Smooth muscle cell (in vitro differentiated cells): ENCODE measurements at regions not wholly inside any gene's neighbourhood (a gene's known extent, or its start where the extent isn't known, plus 50 kb on each side); places are given as distances from the start of the nearest gene placed in this dataset.
A peak's percentile ranks its signal among the peaks of the same experiment; 100 is the strongest.

ENCODE experiments used
- DNase-seq: peaks from one replicate; lab custom pipeline; 2025; ENCODE audit not compliant: unreplicated experiment; lab: John Stamatoyannopoulos, UW
- H2AFZ ChIP-seq: fragments of 200-600 bp; sonication (generic); 2 replicates; pipeline ENCODE4 v1.6.0; 2016; ENCODE audit warnings: antibody characterized with exemption, low read depth, mild to moderate bottlenecking
- H3F3A ChIP-seq: fragments of 200-600 bp; sonication (generic); 2 replicates; pipeline ENCODE4 v1.6.0; 2017; ENCODE audit warnings: antibody characterized with exemption, low read depth
- H3K27ac ChIP-seq: fragments of 200-600 bp; sonication (generic); 2 replicates; pipeline ENCODE4 v1.5.1; 2016; ENCODE audit warnings: low read depth, mild to moderate bottlenecking
- H3K27me3 ChIP-seq: fragments of 200-600 bp; sonication (generic); 2 replicates; pipeline ENCODE4 v1.6.1; 2016; ENCODE audit warnings: low read depth, mild to moderate bottlenecking
- H3K36me3 ChIP-seq: fragments of 200-600 bp; sonication (generic); 2 replicates; pipeline ENCODE4 v1.5.1; 2016; ENCODE audit warnings: low read depth
- H3K4me1 ChIP-seq: fragments of 200-600 bp; sonication (generic); 2 replicates; pipeline ENCODE4 v1.5.1; 2016; ENCODE audit warnings: low read depth
- H3K4me2 ChIP-seq: fragments of 200-600 bp; sonication (generic); 2 replicates; pipeline ENCODE4 v1.6.0; 2016; ENCODE audit warnings: mild to moderate bottlenecking
- H3K4me3 ChIP-seq: fragments of 200-600 bp; sonication (generic); 2 replicates; pipeline ENCODE4 v1.5.1; 2016; ENCODE audit warnings: mild to moderate bottlenecking
- H3K79me2 ChIP-seq: fragments of 200-600 bp; sonication (generic); 2 replicates; pipeline ENCODE4 v1.6.0; 2016; ENCODE audit warnings: low read depth, mild to moderate bottlenecking
- H3K9ac ChIP-seq: fragments of 200-600 bp; sonication (generic); 2 replicates; pipeline ENCODE4 v1.6.0; 2016; ENCODE audit warnings: low read depth
- H3K9me3 ChIP-seq: fragments of 200-600 bp; sonication (generic); replicated peaks from 2 replicates; pipeline ENCODE4 v1.5.1; 2016; ENCODE audit warnings: low read depth
- H4K20me1 ChIP-seq: fragments of 200-600 bp; sonication (generic); 2 replicates; pipeline ENCODE4 v1.6.0; 2016; ENCODE audit warnings: low read depth
- WGBS: methylation state at CpG from one replicate; pipeline ENCODE4 v1.1.7; 2016; ENCODE audit warnings: low lambda C conversion rate; 5-methylcytosine and 5-hydroxymethylcytosine counted together
- TF ChIP-seq, protein P1 (sequence below): fragments of 200-600 bp; sonication (generic); IDR thresholded peaks from 2 replicates; pipeline ENCODE4 v1.5.1; 2017; ENCODE audit warnings: borderline replicate concordance, mild to moderate bottlenecking, antibody characterized with exemption; ENCODE audit not compliant: insufficient read depth, poor library complexity, severe bottlenecking

DNA sequence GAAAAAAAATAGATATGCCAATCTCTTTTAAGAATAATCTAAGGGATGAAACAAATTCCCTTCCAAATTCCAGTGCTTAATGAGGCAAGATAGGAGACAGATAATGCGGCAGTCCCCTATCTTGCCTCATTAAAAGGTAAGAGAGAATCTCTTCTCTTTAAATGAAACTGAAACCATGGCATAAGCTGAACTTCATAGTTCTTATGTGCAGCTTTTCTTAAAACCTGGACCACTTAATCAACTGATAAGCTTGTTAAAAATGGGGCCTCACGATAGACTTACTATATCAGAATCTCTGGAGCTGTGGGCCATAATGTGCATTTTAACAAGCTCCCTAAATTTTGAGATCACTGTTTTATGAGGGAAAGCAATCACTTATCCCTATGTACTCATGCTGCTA is 79.2 kb downstream of the NIBAN1 start:
- H3K9me3 ChIP-seq = no peaks in the 10 kb centered on the region
- no peaks in the 10 kb centered on the region for H3K79me2 ChIP-seq
- no peaks in the 10 kb centered on the region for H3K36me3 ChIP-seq
- H3K4me3 ChIP-seq = no peak overlapping the region
- WGBS = 52% methylated on average over 2 of the region's 2 CpGs
- H3K27ac ChIP-seq = no peak overlapping the region
- no peak for DNase-seq
- no peak overlapping the region for H3K9ac ChIP-seq
- no peak overlapping the region for H3K4me2 ChIP-seq
- H3K27me3 ChIP-seq = no peaks in the 10 kb centered on the region
- H3F3A ChIP-seq = no peaks in the 10 kb centered on the region
- TF ChIP-seq, protein P1, sequence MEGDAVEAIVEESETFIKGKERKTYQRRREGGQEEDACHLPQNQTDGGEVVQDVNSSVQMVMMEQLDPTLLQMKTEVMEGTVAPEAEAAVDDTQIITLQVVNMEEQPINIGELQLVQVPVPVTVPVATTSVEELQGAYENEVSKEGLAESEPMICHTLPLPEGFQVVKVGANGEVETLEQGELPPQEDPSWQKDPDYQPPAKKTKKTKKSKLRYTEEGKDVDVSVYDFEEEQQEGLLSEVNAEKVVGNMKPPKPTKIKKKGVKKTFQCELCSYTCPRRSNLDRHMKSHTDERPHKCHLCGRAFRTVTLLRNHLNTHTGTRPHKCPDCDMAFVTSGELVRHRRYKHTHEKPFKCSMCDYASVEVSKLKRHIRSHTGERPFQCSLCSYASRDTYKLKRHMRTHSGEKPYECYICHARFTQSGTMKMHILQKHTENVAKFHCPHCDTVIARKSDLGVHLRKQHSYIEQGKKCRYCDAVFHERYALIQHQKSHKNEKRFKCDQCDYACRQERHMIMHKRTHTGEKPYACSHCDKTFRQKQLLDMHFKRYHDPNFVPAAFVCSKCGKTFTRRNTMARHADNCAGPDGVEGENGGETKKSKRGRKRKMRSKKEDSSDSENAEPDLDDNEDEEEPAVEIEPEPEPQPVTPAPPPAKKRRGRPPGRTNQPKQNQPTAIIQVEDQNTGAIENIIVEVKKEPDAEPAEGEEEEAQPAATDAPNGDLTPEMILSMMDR = no peak
- H2AFZ ChIP-seq = no peak overlapping the region
- H4K20me1 ChIP-seq = no peaks in the 10 kb centered on the region
- H3K4me1 ChIP-seq = no peaks in the 10 kb centered on the region

DNA sequence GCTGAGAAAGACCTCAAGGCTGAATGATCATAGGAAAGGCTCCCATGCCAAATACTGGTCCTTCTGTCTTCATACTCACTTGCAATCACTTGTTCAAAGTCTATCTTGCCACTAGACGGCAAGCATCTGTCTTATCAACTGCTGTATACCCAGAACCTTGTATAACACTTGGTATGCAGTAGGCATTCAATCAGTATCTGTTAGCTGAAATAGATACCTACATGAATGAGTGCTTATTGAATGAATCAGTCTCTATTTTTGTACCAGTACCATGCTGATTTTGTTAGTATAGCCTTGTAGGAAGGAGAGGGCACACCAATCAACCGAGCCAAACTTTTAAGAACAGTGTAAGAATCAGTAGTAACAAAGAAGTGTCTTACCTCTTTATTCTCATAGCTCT is 80.6 kb downstream of the NIBAN1 start:
- Histone ChIP-seq H2AFZ (no peak overlapping the region), H3F3A (no peaks in the 10 kb centered on the region), H3K36me3 (no peaks in the 10 kb centered on the region), H3K27ac (no peak overlapping the region), H3K9me3 (no peaks in the 10 kb centered on the region), H3K4me3 (no peak overlapping the region), H3K4me1 (no peaks in the 10 kb centered on the region), H3K9ac (no peak overlapping the region), H3K79me2 (no peaks in the 10 kb centered on the region), H3K4me2 (no peak overlapping the region), H4K20me1 (no peaks in the 10 kb centered on the region), H3K27me3 (no peaks in the 10 kb centered on the region)
- TF ChIP-seq, protein P1 = no peak
- DNase-seq = no peak
- 85% methylated on average over 2 of the region's 2 CpGs for WGBS

DNA sequence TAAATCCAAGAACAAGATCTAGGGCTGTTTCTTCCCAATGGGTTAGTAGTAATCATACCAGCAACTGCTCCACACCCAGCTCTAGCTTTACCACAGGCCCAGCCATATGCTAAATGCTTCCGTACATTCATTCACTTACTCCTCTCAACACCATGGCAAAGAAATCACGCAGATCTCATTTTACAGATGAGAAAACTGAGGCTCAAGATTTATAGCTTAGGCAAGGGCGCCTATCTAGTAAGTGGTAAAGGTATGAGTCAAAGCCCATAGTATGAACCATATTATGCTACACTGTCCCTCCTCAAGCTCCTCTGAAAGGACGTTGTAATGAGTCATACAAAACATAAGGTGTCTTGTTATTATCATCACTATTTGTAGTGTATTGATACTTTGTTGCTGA is 82.2 kb downstream of the NIBAN1 start:
- Histone ChIP-seq H3K27me3 (no peaks in the 10 kb centered on the region), H3K9ac (no peak overlapping the region), H3K9me3 (no peaks in the 10 kb centered on the region), H2AFZ (no peak overlapping the region), H3F3A (no peaks in the 10 kb centered on the region), H3K4me1 (peaks cover 3% of the 10 kb centered on the region), H3K27ac (no peak overlapping the region), H3K4me3 (no peak overlapping the region), H4K20me1 (no peaks in the 10 kb centered on the region), H3K4me2 (no peak overlapping the region), H3K79me2 (no peaks in the 10 kb centered on the region), H3K36me3 (no peaks in the 10 kb centered on the region)
- no peak for DNase-seq
- WGBS = 90% methylated on average over 4 of the region's 4 CpGs
- TF ChIP-seq, protein P1 = no peak

DNA sequence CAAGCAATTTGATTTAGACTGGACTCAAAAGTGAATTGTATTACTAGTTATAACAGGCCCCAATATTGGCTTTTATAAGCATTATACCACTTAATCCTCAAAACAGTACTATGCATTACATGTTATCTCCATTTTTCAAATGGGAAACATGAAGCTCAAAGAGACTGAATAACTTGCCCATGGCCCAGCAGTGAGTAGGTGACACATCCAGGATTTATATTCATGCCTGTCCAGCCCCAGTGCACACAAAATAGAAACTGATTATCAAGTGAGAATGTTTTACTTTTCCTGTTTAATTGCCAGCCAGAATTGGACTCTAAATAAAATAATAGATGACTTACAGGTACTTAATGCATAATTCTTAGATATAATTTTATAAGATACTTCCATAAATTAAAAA is 82.9 kb downstream of the NIBAN1 start:
- Histone ChIP-seq H3K9me3 (no peaks in the 10 kb centered on the region), H3K4me3 (no peak overlapping the region), H3K27me3 (no peaks in the 10 kb centered on the region), H3K36me3 (no peaks in the 10 kb centered on the region), H3K79me2 (no peaks in the 10 kb centered on the region), H3K9ac (peak overlapping the region; percentile 21), H3F3A (no peaks in the 10 kb centered on the region), H3K4me2 (no peak overlapping the region), H4K20me1 (no peaks in the 10 kb centered on the region), H3K27ac (no peak overlapping the region), H3K4me1 (peaks cover 3% of the 10 kb centered on the region), H2AFZ (no peak overlapping the region)
- TF ChIP-seq, protein P1 = no peak
- no peak for DNase-seq
